ENCODE measurements at regions not wholly inside any gene's neighbourhood (a gene's known extent, or its start where the extent isn't known, plus 50 kb on each side); places are given as distances from the start of the nearest gene placed in this dataset.

DNA sequence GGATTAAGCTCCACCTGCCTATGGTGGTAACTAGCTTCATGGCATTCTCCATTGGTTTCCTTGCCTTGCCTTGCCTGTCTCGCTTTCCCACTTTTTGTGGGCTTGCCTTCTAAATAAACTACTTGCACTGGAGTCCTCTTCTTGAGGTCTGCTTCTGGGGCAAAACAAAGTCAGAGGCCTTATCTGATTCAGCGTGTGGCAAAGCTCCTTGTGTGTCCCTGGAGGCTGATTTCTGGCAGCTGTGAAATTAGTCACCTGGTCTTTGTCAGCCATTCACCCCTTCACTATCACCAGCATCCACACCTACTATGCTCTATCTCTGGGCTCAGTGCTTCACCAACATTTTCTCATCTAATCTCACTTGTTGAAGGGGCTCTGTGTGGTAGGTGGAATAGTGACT is 176.2 kb downstream of the SEC61B start:
- no peak overlapping the region for H3K27ac ChIP-seq
- no peaks in the 10 kb centered on the region for H3K9me3 ChIP-seq
- TF ChIP-seq, protein P1, sequence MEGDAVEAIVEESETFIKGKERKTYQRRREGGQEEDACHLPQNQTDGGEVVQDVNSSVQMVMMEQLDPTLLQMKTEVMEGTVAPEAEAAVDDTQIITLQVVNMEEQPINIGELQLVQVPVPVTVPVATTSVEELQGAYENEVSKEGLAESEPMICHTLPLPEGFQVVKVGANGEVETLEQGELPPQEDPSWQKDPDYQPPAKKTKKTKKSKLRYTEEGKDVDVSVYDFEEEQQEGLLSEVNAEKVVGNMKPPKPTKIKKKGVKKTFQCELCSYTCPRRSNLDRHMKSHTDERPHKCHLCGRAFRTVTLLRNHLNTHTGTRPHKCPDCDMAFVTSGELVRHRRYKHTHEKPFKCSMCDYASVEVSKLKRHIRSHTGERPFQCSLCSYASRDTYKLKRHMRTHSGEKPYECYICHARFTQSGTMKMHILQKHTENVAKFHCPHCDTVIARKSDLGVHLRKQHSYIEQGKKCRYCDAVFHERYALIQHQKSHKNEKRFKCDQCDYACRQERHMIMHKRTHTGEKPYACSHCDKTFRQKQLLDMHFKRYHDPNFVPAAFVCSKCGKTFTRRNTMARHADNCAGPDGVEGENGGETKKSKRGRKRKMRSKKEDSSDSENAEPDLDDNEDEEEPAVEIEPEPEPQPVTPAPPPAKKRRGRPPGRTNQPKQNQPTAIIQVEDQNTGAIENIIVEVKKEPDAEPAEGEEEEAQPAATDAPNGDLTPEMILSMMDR (IDR thresholded peaks at IDR 0.05) = no peak
- TF ChIP-seq POLR2A (IDR thresholded peaks at IDR 0.05) = no peak
- TF ChIP-seq EP300 (IDR thresholded peaks at IDR 0.05) = no peak
- no peaks in the 10 kb centered on the region for H3K4me1 ChIP-seq (ENCODE audit: insufficient read depth)
- intact Hi-C loops (cut with DNase I) = no loop called here
- DNase-seq = no peak
- 50 to 70% (median 63%) methylated on average over 2 of the region's 2 CpGs for WGBS, 3 donors
- no peaks in the 10 kb centered on the region for H3K27me3 ChIP-seq
- H3K36me3 ChIP-seq = no peaks in the 10 kb centered on the region
- no peak overlapping the region for H3K4me3 ChIP-seq

- intact Hi-C loops (cut with DNase I) = no loop called here
- WGBS, 3 donors = 70 to 81% (median 75%) methylated on average over 5 of the region's 5 CpGs
- no peak for DNase-seq
- TF ChIP-seq EP300 (IDR thresholded peaks at IDR 0.05) (no peak), POLR2A (IDR thresholded peaks at IDR 0.05) (no peak)
- TF ChIP-seq, protein P1 (IDR thresholded peaks at IDR 0.05) = no peak
- H3K4me3 ChIP-seq = no peak overlapping the region
- H3K27ac ChIP-seq = no peak overlapping the region
- no peaks in the 10 kb centered on the region for H3K4me1 ChIP-seq (ENCODE audit: insufficient read depth)
- H3K9me3 ChIP-seq = no peaks in the 10 kb centered on the region
- H3K36me3 ChIP-seq = no peaks in the 10 kb centered on the region
- no peaks in the 10 kb centered on the region for H3K27me3 ChIP-seq
Observed at GRCh38 chr9:99399474-99399873, 177.4 kb downstream of the SEC61B start.

DNA sequence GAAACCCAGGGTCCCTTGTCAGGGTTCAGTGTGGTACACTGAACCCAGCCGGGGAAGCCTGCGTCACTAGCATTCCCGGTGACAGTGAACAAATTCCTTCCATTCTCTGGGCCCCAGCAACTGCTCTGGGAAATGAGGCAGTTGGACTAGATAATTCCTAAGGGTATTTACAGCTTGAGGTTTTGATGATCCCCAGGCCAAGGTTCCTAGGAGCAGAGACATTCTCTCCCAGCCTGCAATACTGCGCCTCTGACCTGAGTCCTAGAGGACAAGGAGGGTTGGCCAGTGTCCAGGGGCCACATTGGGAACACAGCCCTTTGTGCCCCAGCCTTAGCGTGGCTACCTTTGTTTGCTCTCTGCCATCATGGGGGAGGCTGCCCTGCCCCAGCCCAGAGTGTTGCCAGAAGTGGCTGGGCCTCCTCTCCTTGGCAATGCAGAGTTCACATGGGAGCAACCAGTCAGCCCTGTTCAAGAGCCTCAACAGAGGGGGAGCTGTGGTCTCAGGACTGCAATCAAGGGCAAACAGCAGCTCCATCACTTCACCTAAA is 178.2 kb downstream of the SEC61B start:
- TF ChIP-seq EP300 (IDR thresholded peaks at IDR 0.05) (no peak), POLR2A (IDR thresholded peaks at IDR 0.05) (no peak)
- TF ChIP-seq, protein P1 (IDR thresholded peaks at IDR 0.05) = no peak
- H3K4me3 ChIP-seq = no peak overlapping the region
- no peaks in the 10 kb centered on the region for H3K9me3 ChIP-seq
- H3K4me1 ChIP-seq (ENCODE audit: insufficient read depth) = no peaks in the 10 kb centered on the region
- no peaks in the 10 kb centered on the region for H3K27me3 ChIP-seq
- intact Hi-C loops (cut with DNase I) = no loop called here
- DNase-seq = peak in 1 of 5 donors; percentile 16
- no peak overlapping the region for H3K27ac ChIP-seq
- no peaks in the 10 kb centered on the region for H3K36me3 ChIP-seq
- WGBS, 3 donors = 71 to 78% (median 77%) methylated on average over 5 of the region's 5 CpGs

DNA sequence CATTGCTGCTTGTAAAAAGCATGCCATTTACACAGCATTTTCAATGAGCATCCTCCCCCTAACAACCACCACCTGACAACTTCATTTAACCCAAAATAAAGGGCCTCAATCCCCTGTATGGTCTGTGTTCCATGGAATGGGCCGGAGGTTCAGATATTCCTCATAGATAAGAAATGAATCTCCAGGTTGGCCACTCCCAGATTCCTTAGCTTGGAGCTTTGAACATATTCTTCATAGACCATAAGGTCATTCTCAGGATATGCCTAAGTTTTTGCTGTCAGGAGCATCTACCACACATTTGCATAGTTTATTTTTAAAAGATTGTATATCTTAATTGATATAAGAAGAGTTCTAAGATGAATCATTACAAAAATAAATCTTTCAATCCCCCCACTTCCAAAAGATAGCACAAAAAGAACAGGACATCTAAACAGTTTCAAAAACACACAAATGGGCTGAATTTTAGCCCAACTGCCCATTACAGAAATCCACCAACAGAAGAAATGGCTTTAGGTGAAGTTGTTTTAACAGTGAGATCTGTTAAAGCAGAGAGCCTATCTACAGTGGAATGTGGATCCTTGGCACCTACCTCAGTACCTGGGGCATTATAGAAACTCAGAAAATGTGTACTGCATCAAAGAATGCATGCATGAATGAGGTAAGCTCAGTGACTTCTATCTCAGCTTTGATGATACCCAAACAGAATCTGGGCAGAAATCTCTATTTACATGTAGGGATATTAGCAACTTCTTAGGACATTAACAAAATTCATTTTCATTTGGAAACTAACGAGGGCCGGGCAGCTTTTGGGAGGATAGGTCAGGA is 179.8 kb downstream of the SEC61B start:
- H3K36me3 ChIP-seq = no peaks in the 10 kb centered on the region
- no peak overlapping the region for H3K27ac ChIP-seq
- intact Hi-C loops (cut with DNase I) = no loop called here
- TF ChIP-seq, protein P1 (IDR thresholded peaks at IDR 0.05) = no peak
- TF ChIP-seq EP300 (IDR thresholded peaks at IDR 0.05) = no peak
- TF ChIP-seq POLR2A (IDR thresholded peaks at IDR 0.05) = no peak
- DNase-seq = no peak
- no peaks in the 10 kb centered on the region for H3K4me1 ChIP-seq (ENCODE audit: insufficient read depth)
- H3K9me3 ChIP-seq = no peaks in the 10 kb centered on the region
- H3K4me3 ChIP-seq = no peak overlapping the region
- 65 to 85% (median 82%) methylated on average over 3 of the region's 3 CpGs for WGBS, 3 donors
- H3K27me3 ChIP-seq = no peaks in the 10 kb centered on the region
